Transverse colon (tissue), 3 donors: ENCODE measurements at regions not wholly inside any gene's neighbourhood (a gene's known extent, or its start where the extent isn't known, plus 50 kb on each side); places are given as distances from the start of the nearest gene placed in this dataset.

Source experiments
- CTCF ChIP-seq, 5 experiments: fragments of 200-600 bp in 3 of 5; fragments of 450-650 bp in 2 of 5; sonication (generic) in 3 of 5; IDR thresholded peaks; 1 replicate in 2 of 5; 2 replicates in 3 of 5; pipeline ENCODE4 v1.5.1; 2016 to 2017; ENCODE audit warnings: antibody characterized with exemption in 5 of 5, inconsistent platforms in 3 of 5, mild to moderate bottlenecking in 2 of 5, moderate library complexity in 1 of 5
- EP300 ChIP-seq: sonication (generic); formaldehyde crosslinking; IDR thresholded peaks from one replicate; pipeline ENCODE4 v1.6.1; 2017; ENCODE audit warnings: antibody characterized with exemption, low read depth
- POLR2A ChIP-seq: fragments of 450-650 bp; IDR thresholded peaks from one replicate; pipeline ENCODE4 v1.6.1; 2016; ENCODE audit warnings: antibody characterized with exemption, mild to moderate bottlenecking, moderate library complexity

- TF ChIP-seq CTCF (IDR thresholded peaks at IDR 0.05) (no peak), POLR2A (no peak), EP300 (no peak)
Observed at GRCh38 chr1:104765085-104765484, 1015.4 kb downstream of the AMY1C start.
